A549 (cell line): ENCODE measurements at regions not wholly inside any gene's neighbourhood (a gene's known extent, or its start where the extent isn't known, plus 50 kb on each side); places are given as distances from the start of the nearest gene placed in this dataset.

ENCODE experiments used
- ATAC-seq, 2 experiments: fragments of 200-7000 bp in 1 of 2; fragments of >200 bp in 1 of 2; cut with Nextera tagmentation in 1 of 2; cut with Tn5 transposase in 1 of 2; 3 replicates each; pipeline versions ENCODE4 v1.8.0 to v1.9.1; 2018 to 2020; ENCODE audit warnings: mild to moderate bottlenecking in 1 of 2, moderate library complexity in 1 of 2
- CTCF ChIA-PET: fragments of 300-600 bp; sonication (Branson Sonifier 250); formaldehyde crosslinking; extraction: SDS; loops from one replicate; lab custom pipeline; 2021; ENCODE audit warnings: antibody characterized with exemption, inconsistent platforms; lab: Yijun Ruan, JAX
- POLR2A ChIA-PET: fragments of 350-600 bp; formaldehyde crosslinking; extraction: SDS; loops from one replicate; lab custom pipeline; 2021; ENCODE audit warnings: antibody characterized with exemption, inconsistent platforms; lab: Yijun Ruan, JAX
- DNase-seq, 2 experiments: peaks; one replicate each; pipeline versions ENCODE4 v3.0.0 to v3.0.0-alpha.2; 2011 to 2016; ENCODE audit warnings: low read depth in 1 of 2, low spot score in 1 of 2
- FAIRE-seq: peaks from 2 replicates; lab custom pipeline; 2011; peaks lifted over from hg19 to GRCh38; lab: Jason Lieb, UNC
- H3K27ac ChIP-seq, 2 experiments: fragments of >200 bp; sonication (Bioruptor Twin); formaldehyde crosslinking; 3 replicates each; pipeline ENCODE4 v1.5.1; 2016 to 2017
- H3K4me1 ChIP-seq: fragments of >200 bp; sonication (Bioruptor Twin); formaldehyde crosslinking; 3 replicates; pipeline ENCODE4 v1.6.1; 2016
- H3K4me2 ChIP-seq: fragments of >200 bp; sonication (Bioruptor Twin); formaldehyde crosslinking; 3 replicates; pipeline ENCODE4 v1.6.1; 2016
- H3K4me3 ChIP-seq: fragments of >200 bp; sonication (Bioruptor Twin); formaldehyde crosslinking; 3 replicates; pipeline ENCODE4 v1.5.1; 2016
- H3K9me3 ChIP-seq: fragments of >200 bp; sonication (Bioruptor Twin); formaldehyde crosslinking; 3 replicates; pipeline ENCODE4 v1.6.1; 2016
- CBX2 ChIP-seq: fragments of 200-600 bp; sonication (generic); IDR thresholded peaks from 2 replicates; pipeline ENCODE4 v1.6.1; 2016; ENCODE audit warnings: low read depth, mild to moderate bottlenecking, borderline replicate concordance
- CBX8 ChIP-seq: fragments of 200-600 bp; sonication (generic); IDR thresholded peaks from 2 replicates; pipeline ENCODE4 v1.6.1; 2016
- CHD2 ChIP-seq: fragments of 150-350 bp; IDR thresholded peaks from 2 replicates; pipeline ENCODE4 v1.6.1; 2014; ENCODE audit warnings: low read length; ENCODE audit not compliant: partially characterized antibody
- CHD4 ChIP-seq: fragments of 200-600 bp; sonication (generic); IDR thresholded peaks from 2 replicates; pipeline ENCODE4 v1.6.1; 2016; ENCODE audit warnings: antibody characterized with exemption, mild to moderate bottlenecking, borderline replicate concordance
- EHMT2 ChIP-seq: fragments of 200-600 bp; sonication (generic); IDR thresholded peaks from 2 replicates; pipeline ENCODE4 v1.6.1; 2016; ENCODE audit warnings: antibody characterized with exemption, low read depth, mild to moderate bottlenecking, moderate library complexity
- EP300 ChIP-seq, 2 experiments: fragments of >200 bp; sonication (Bioruptor Twin); formaldehyde crosslinking; IDR thresholded peaks; 2 replicates in 1 of 2; 3 replicates in 1 of 2; pipeline ENCODE4 v1.6.1; 2016 to 2017
- FOSB ChIP-seq: fragments of 250-450 bp; sonication (Bioruptor Pico); IDR thresholded peaks from 2 replicates; pipeline ENCODE4 v1.5.0; 2020; ENCODE audit warnings: mild to moderate bottlenecking, moderate library complexity
- FOXS1 ChIP-seq: fragments of 250-450 bp; sonication (Bioruptor Pico); IDR thresholded peaks from 2 replicates; pipeline ENCODE4 v1.5.0; 2020; ENCODE audit warnings: mild to moderate bottlenecking, moderate library complexity
- GATA3 ChIP-seq: IDR thresholded peaks from 2 replicates; pipeline ENCODE4 v1.6.1; 2012; ENCODE audit warnings: borderline replicate concordance
- HEYL ChIP-seq: fragments of 250-450 bp; sonication (Bioruptor Pico); IDR thresholded peaks from 2 replicates; pipeline ENCODE4 v1.8.0; 2021; ENCODE audit warnings: mild to moderate bottlenecking, moderate library complexity
- JUN ChIP-seq, 2 experiments: fragments of >200 bp; sonication (Bioruptor Twin); formaldehyde crosslinking; IDR thresholded peaks; 2 replicates in 1 of 2; 3 replicates in 1 of 2; pipeline ENCODE4 v1.6.1; 2016 to 2017
- KDM1A ChIP-seq: fragments of 200-600 bp; sonication (generic); IDR thresholded peaks from 2 replicates; pipeline ENCODE4 v1.6.1; 2016; ENCODE audit warnings: low read depth, mild to moderate bottlenecking
- MAFK ChIP-seq: fragments of 450-650 bp; IDR thresholded peaks from 2 replicates; pipeline ENCODE4 v1.6.1; 2014; ENCODE audit not compliant: partially characterized antibody
- NPAS2 ChIP-seq: fragments of 250-450 bp; sonication (Bioruptor Pico); IDR thresholded peaks from 2 replicates; pipeline ENCODE4 v1.8.0; 2022; ENCODE audit warnings: mild to moderate bottlenecking, moderate library complexity, borderline replicate concordance
- POLR2A ChIP-seq: IDR thresholded peaks from 2 replicates; pipeline ENCODE4 v1.6.1; 2012; ENCODE audit warnings: mild to moderate bottlenecking, low read length
- POLR2AphosphoS2 ChIP-seq: conservative IDR thresholded peaks from 2 replicates; pipeline ENCODE4 v1.6.1; 2012; ENCODE audit warnings: low read length, improper control_type of control experiment, inconsistent platforms
- RFX5 ChIP-seq: fragments of 450-650 bp; IDR thresholded peaks from 2 replicates; pipeline ENCODE4 v1.7.1; 2014; ENCODE audit warnings: antibody characterized with exemption, mild to moderate bottlenecking, moderate library complexity
- TP53 ChIP-seq: fragments of 250-450 bp; sonication (Bioruptor Pico); IDR thresholded peaks from 2 replicates; pipeline ENCODE4 v1.5.0; 2021; ENCODE audit warnings: mild to moderate bottlenecking, moderate library complexity
- ZSCAN20 ChIP-seq: fragments of 250-450 bp; sonication (Bioruptor Pico); IDR thresholded peaks from 2 replicates; pipeline ENCODE4 v1.8.0; 2022; ENCODE audit warnings: mild to moderate bottlenecking, moderate library complexity
- WGBS: methylation state at CpG from one replicate; pipeline ENCODE4 v1.1.6; 2017; ENCODE audit errors: missing lambda C conversion rate; 5-methylcytosine and 5-hydroxymethylcytosine counted together
- TF ChIP-seq, protein P1 (sequence below): fragments of 450-650 bp; IDR thresholded peaks from 2 replicates; pipeline ENCODE4 v1.6.1; 2014; ENCODE audit warnings: antibody characterized with exemption
- TF ChIP-seq, protein P2 (sequence below): fragments of 250-450 bp; sonication (Bioruptor Pico); IDR thresholded peaks from 2 replicates; pipeline ENCODE4 v1.5.0; 2020; ENCODE audit warnings: low read depth, mild to moderate bottlenecking, moderate library complexity
- TF ChIP-seq, protein P3 (sequence below): fragments of >200 bp; sonication (Bioruptor Twin); formaldehyde crosslinking; IDR thresholded peaks from 2 replicates; pipeline ENCODE4 v1.6.1; 2016
- TF ChIP-seq, protein P4 (sequence below): fragments of >200 bp; sonication (Bioruptor Twin); formaldehyde crosslinking; IDR thresholded peaks from 3 replicates; pipeline ENCODE4 v1.5.1; 2016

DNA sequence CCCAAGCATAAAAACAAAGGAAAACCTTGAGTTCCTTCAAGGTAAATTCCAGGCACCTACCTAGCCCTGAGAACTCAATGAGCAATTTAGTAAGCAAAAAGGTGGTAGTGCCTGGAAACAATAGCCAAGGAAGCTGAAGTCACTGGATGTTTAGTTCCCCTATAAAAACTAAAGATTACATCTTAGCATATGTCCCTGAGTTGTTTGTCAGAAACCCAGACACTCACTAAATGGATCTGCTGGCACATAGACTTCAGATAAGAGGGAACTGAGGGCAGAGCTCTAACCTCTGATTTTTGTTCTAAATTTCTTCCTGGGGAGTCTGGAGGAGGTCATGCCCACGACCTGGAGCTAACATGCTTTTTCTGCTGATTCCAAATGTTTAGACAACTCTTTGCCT lies 532.8 kb upstream of the SALL1 start:
- FAIRE-seq (no peak), DNase-seq (no peak), ATAC-seq (no peak)
- ChIA-PET POLR2A (no interaction called here), CTCF (interaction anchor here (1.1 kb wide), 1 partner anchor 298 kb away, joined by 3 read pairs; no protein-coding TSS in a partner anchor)
- H3K4me3 ChIP-seq = no peak overlapping the region
- H3K27ac ChIP-seq = no peak overlapping the region
- WGBS = 0% methylated on average over 1 of the region's 1 CpG
- H3K9me3 ChIP-seq = no peaks in the 10 kb centered on the region
- no peak overlapping the region for H3K4me2 ChIP-seq
- H3K4me1 ChIP-seq = no peaks in the 10 kb centered on the region
- TF ChIP-seq EHMT2 (no peak), FOXS1 (CRISPR knock-in tag) (no peak), FOSB (CRISPR knock-in tag) (no peak), TP53 (no peak), POLR2AphosphoS2 (no peak), HEYL (no peak), CBX2 (no peak)
- TF ChIP-seq, protein P1, sequence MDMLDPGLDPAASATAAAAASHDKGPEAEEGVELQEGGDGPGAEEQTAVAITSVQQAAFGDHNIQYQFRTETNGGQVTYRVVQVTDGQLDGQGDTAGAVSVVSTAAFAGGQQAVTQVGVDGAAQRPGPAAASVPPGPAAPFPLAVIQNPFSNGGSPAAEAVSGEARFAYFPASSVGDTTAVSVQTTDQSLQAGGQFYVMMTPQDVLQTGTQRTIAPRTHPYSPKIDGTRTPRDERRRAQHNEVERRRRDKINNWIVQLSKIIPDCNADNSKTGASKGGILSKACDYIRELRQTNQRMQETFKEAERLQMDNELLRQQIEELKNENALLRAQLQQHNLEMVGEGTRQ = no peak

DNA sequence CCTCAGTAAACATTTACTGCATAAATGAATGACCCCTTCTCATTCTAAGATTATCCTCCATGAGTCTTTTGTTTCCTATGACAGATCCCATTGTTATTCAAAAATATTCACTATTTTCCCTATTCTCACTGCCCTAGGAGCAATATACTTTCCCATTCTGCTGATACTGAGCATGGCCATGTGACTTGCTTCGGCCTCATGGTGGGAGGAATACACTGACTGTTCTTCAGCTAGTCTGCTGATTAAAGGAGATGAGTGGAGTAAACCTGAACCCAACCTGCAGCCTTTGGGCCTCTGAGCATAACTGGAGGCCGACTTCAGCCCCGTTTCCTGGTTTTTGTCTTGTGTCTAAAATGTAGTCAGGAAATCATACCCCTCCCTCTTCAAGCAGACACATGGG lies 531.8 kb upstream of the SALL1 start:
- CTCF ChIA-PET = no interaction called here
- TF ChIP-seq CHD4 (no peak), POLR2A (no peak), ZSCAN20 (CRISPR knock-in tag) (no peak), RFX5 (no peak), CBX8 (no peak), EP300 (IDR thresholded peaks at IDR 0.05) (no peak), CHD2 (no peak), KDM1A (no peak), JUN (IDR thresholded peaks at IDR 0.05) (no peak), FOSB (CRISPR knock-in tag) (no peak), MAFK (no peak), NPAS2 (no peak)
- TF ChIP-seq, protein P2, sequence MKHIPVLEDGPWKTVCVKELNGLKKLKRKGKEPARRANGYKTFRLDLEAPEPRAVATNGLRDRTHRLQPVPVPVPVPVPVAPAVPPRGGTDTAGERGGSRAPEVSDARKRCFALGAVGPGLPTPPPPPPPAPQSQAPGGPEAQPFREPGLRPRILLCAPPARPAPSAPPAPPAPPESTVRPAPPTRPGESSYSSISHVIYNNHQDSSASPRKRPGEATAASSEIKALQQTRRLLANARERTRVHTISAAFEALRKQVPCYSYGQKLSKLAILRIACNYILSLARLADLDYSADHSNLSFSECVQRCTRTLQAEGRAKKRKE = no peak
- TF ChIP-seq, protein P3, sequence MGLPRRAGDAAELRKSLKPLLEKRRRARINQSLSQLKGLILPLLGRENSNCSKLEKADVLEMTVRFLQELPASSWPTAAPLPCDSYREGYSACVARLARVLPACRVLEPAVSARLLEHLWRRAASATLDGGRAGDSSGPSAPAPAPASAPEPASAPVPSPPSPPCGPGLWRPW = no peak
- TF ChIP-seq, protein P4, sequence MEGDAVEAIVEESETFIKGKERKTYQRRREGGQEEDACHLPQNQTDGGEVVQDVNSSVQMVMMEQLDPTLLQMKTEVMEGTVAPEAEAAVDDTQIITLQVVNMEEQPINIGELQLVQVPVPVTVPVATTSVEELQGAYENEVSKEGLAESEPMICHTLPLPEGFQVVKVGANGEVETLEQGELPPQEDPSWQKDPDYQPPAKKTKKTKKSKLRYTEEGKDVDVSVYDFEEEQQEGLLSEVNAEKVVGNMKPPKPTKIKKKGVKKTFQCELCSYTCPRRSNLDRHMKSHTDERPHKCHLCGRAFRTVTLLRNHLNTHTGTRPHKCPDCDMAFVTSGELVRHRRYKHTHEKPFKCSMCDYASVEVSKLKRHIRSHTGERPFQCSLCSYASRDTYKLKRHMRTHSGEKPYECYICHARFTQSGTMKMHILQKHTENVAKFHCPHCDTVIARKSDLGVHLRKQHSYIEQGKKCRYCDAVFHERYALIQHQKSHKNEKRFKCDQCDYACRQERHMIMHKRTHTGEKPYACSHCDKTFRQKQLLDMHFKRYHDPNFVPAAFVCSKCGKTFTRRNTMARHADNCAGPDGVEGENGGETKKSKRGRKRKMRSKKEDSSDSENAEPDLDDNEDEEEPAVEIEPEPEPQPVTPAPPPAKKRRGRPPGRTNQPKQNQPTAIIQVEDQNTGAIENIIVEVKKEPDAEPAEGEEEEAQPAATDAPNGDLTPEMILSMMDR = no peak
- FAIRE-seq = no peak

DNA sequence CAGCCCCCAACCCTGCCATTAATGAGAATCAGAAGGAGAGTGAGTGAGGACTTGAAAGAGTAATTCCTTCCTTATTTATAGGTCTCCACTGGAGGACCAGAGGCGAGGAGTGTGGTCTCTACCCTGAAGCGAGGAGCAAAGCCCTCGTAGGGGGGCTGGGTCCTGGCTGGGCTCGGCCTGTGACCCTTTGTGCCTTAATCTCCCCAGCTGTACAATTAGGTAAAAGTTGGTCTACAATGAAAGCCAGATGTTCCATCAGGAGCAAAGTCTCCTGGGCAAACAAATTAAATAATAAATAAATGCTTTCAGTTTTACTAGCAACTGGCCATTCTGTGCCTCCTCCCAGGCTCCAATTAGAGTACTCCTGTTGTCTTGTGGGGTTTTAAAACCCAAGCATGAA lies 523.5 kb upstream of the SALL1 start:
- TF ChIP-seq GATA3 = no peak
- ChIA-PET POLR2A (no interaction called here), CTCF (interaction anchor here (0.6 kb wide), 1 partner anchor 248 kb away, joined by 5 read pairs; no protein-coding TSS in a partner anchor)
- H3K27ac ChIP-seq = no peak overlapping the region
- no peaks in the 10 kb centered on the region; the same call in 2 of the 3 replicates for H3K9me3 ChIP-seq
- 25% methylated on average over 4 of the region's 4 CpGs for WGBS
- no peak for FAIRE-seq
- H3K4me3 ChIP-seq = no peak overlapping the region
- H3K4me2 ChIP-seq = no peak overlapping the region
- H3K4me1 ChIP-seq = no peaks in the 10 kb centered on the region
- no peak for DNase-seq
- ATAC-seq = no peak

More for the DNA sequence above, 531.8 kb upstream of the SALL1 start:
- POLR2A ChIA-PET = no interaction called here
- Histone ChIP-seq H3K4me2 (no peak overlapping the region), H3K27ac (no peak overlapping the region), H3K4me1 (no peaks in the 10 kb centered on the region), H3K4me3 (no peak overlapping the region), H3K9me3 (no peaks in the 10 kb centered on the region)
- DNase-seq (no peak), ATAC-seq (no peak)
- 13% methylated on average over 3 of the region's 3 CpGs for WGBS
